H1 (cell line): ENCODE measurements at regions not wholly inside any gene's neighbourhood (a gene's known extent, or its start where the extent isn't known, plus 50 kb on each side); places are given as distances from the start of the nearest gene placed in this dataset.

Source experiments
- CTCF ChIA-PET: fragments of 300-600 bp; sonication (Branson Sonifier 250); formaldehyde crosslinking; loops from one replicate; lab custom pipeline; 2021; ENCODE audit not compliant: partially characterized antibody; lab: Charles Lee
- POLR2A ChIA-PET: fragments of 300-600 bp; sonication (Branson Sonifier 250); formaldehyde crosslinking; loops from one replicate; lab custom pipeline; 2021; ENCODE audit warnings: inconsistent platforms; ENCODE audit not compliant: partially characterized antibody; lab: Charles Lee
- DNase-seq, 2 experiments: peaks; one replicate each; pipeline versions ENCODE4 v3.0.0 to v3.0.0-alpha.2; 2010 to 2022; ENCODE audit warnings: low spot score in 2 of 2, low read depth in 1 of 2, mixed read lengths in 1 of 2
- FAIRE-seq: peaks from 2 replicates; lab custom pipeline; 2011; peaks lifted over from hg19 to GRCh38; lab: Jason Lieb, UNC
- H2AFZ ChIP-seq: 2 replicates; pipeline ENCODE4 v1.8.1; 2012; ENCODE audit warnings: low read length, inconsistent platforms
- H2AK5ac ChIP-seq: 2 replicates; pipeline ENCODE4 v1.6.1; 2013; ENCODE audit warnings: low read depth, low read length
- H2BK120ac ChIP-seq: replicated peaks from 2 replicates; pipeline ENCODE3; 2013; ENCODE audit warnings: low read depth, low read length, inconsistent platforms
- H2BK12ac ChIP-seq: 2 replicates; pipeline ENCODE4 v1.6.1; 2013; ENCODE audit warnings: low read depth, low read length
- H2BK15ac ChIP-seq: 2 replicates; pipeline ENCODE4 v1.6.1; 2013; ENCODE audit warnings: low read length
- H2BK20ac ChIP-seq: 2 replicates; pipeline ENCODE4 v1.6.1; 2013; ENCODE audit warnings: low read length
- H2BK5ac ChIP-seq: 2 replicates; pipeline ENCODE4 v1.6.1; 2013; ENCODE audit warnings: low read depth, low read length
- H3K14ac ChIP-seq: 2 replicates; pipeline ENCODE4 v1.6.1; 2013; ENCODE audit warnings: inconsistent platforms; ENCODE audit not compliant: insufficient read length
- H3K18ac ChIP-seq: 2 replicates; pipeline ENCODE4 v1.6.1; 2013; ENCODE audit warnings: low read length; ENCODE audit errors: extremely low read depth
- H3K23ac ChIP-seq: 2 replicates; pipeline ENCODE4 v1.6.1; 2013; ENCODE audit warnings: inconsistent platforms; ENCODE audit not compliant: insufficient read length
- H3K23me2 ChIP-seq: 2 replicates; pipeline ENCODE4 v1.6.1; 2013; ENCODE audit warnings: low read depth, low read length
- H3K27ac ChIP-seq: 2 replicates; pipeline ENCODE4 v1.6.1; 2011; ENCODE audit warnings: low read depth, low read length, inconsistent platforms
- H3K27me3 ChIP-seq, 4 experiments: replicated peaks in 1 of 4; 1 replicate in 1 of 4; 2 replicates in 3 of 4; pipeline versions ENCODE4 v1.6.1 to v1.8.1; 2011 to 2013; ENCODE audit warnings: low read length in 3 of 4, mild to moderate bottlenecking in 3 of 4, inconsistent platforms in 2 of 4, mixed read lengths in 2 of 4, moderate library complexity in 1 of 4; ENCODE audit not compliant: control insufficient read depth in 3 of 4, insufficient read depth in 3 of 4; ENCODE audit errors: extremely low read depth in 1 of 4
- H3K36me3 ChIP-seq, 4 experiments: 2 replicates each; pipeline versions ENCODE4 v1.6.1 to v1.8.1; 2011 to 2013; ENCODE audit warnings: mild to moderate bottlenecking in 4 of 4, low read length in 3 of 4, moderate library complexity in 2 of 4, control low read depth in 1 of 4, inconsistent platforms in 1 of 4; ENCODE audit not compliant: insufficient read depth in 4 of 4, control insufficient read depth in 2 of 4
- H3K4ac ChIP-seq: replicated peaks from 2 replicates; pipeline ENCODE3; 2013; ENCODE audit warnings: low read length, low read depth, mixed read lengths, inconsistent platforms; ENCODE audit not compliant: insufficient read length
- H3K4me1 ChIP-seq, 4 experiments: replicated peaks in 1 of 4; 1 replicate in 1 of 4; 2 replicates in 3 of 4; pipeline versions ENCODE4 v1.6.1 to v1.8.1; 2011 to 2013; ENCODE audit warnings: low read length in 3 of 4, inconsistent platforms in 2 of 4, mixed read lengths in 1 of 4; ENCODE audit not compliant: insufficient read depth in 4 of 4, control insufficient read depth in 3 of 4
- H3K4me2 ChIP-seq, 2 experiments: 2 replicates each; pipeline versions ENCODE4 v1.6.1 to v1.8.1; 2011 to 2013; ENCODE audit warnings: low read depth in 2 of 2, low read length in 2 of 2, control low read depth in 1 of 2, inconsistent platforms in 1 of 2, mild to moderate bottlenecking in 1 of 2; ENCODE audit not compliant: insufficient read depth in 1 of 2
- H3K4me3 ChIP-seq, 4 experiments: fragments of 200-600, 300-600 bp in 1 of 4; sonication (generic), shearing (Covaris generic), sonication (Bioruptor Twin) in 1 of 4; 2 replicates each; pipeline versions ENCODE4 v1.5.1 to v1.8.1; 2011 to 2016; ENCODE audit warnings: low read length in 4 of 4, low read depth in 3 of 4, control low read depth in 2 of 4, inconsistent platforms in 2 of 4, mild to moderate bottlenecking in 2 of 4, mixed read lengths in 1 of 4, moderate library complexity in 1 of 4; ENCODE audit not compliant: insufficient read depth in 2 of 4; ENCODE audit errors: extremely low read depth in 1 of 4
- H3K56ac ChIP-seq: replicated peaks from 2 replicates; pipeline ENCODE3; 2013; ENCODE audit warnings: low read depth, mild to moderate bottlenecking, mixed read lengths, low read length, inconsistent platforms; ENCODE audit not compliant: insufficient read length
- H3K79me1 ChIP-seq: 2 replicates; pipeline ENCODE4 v1.6.1; 2013; ENCODE audit warnings: low read depth, low read length, control low read depth
- H3K79me2 ChIP-seq, 2 experiments: 2 replicates each; pipeline versions ENCODE4 v1.6.1 to v1.8.1; 2012 to 2013; ENCODE audit warnings: low read length in 2 of 2, mild to moderate bottlenecking in 2 of 2, inconsistent platforms in 1 of 2; ENCODE audit not compliant: insufficient read depth in 2 of 2, control insufficient read depth in 1 of 2
- H3K9ac ChIP-seq, 4 experiments: replicated peaks in 1 of 4; 1 replicate in 1 of 4; 2 replicates in 3 of 4; pipeline versions ENCODE4 v1.6.1 to v1.8.1; 2011 to 2013; ENCODE audit warnings: low read depth in 3 of 4, low read length in 3 of 4, control low read depth in 2 of 4, mild to moderate bottlenecking in 2 of 4, moderate library complexity in 2 of 4, inconsistent platforms in 1 of 4; ENCODE audit errors: extremely low read depth in 1 of 4
- H3K9me3 ChIP-seq, 2 experiments: 2 replicates each; pipeline versions ENCODE4 v1.6.1 to v1.8.1; 2012 to 2013; ENCODE audit warnings: mild to moderate bottlenecking in 2 of 2, moderate library complexity in 2 of 2, control low read depth in 1 of 2, inconsistent platforms in 1 of 2, low read depth in 1 of 2, low read length in 1 of 2, mixed read lengths in 1 of 2; ENCODE audit not compliant: insufficient read depth in 2 of 2
- H4K20me1 ChIP-seq, 2 experiments: replicated peaks in 1 of 2; 2 replicates each; pipeline versions ENCODE3 to v1.8.1; 2011 to 2013; ENCODE audit warnings: inconsistent platforms in 2 of 2, low read length in 2 of 2, mild to moderate bottlenecking in 1 of 2; ENCODE audit not compliant: insufficient read depth in 2 of 2, control insufficient read depth in 1 of 2
- H4K5ac ChIP-seq: 2 replicates; pipeline ENCODE4 v1.6.1; 2013; ENCODE audit warnings: low read length, low read depth, mixed read lengths, inconsistent platforms; ENCODE audit not compliant: insufficient read length
- H4K8ac ChIP-seq: 2 replicates; pipeline ENCODE4 v1.8.0; 2013; ENCODE audit warnings: mild to moderate bottlenecking, moderate library complexity, low read length, inconsistent platforms; ENCODE audit not compliant: insufficient read depth; ENCODE audit errors: extremely low read depth
- H4K91ac ChIP-seq: replicated peaks from 2 replicates; pipeline ENCODE3; 2013; ENCODE audit warnings: low read length, mixed read lengths, inconsistent platforms; ENCODE audit not compliant: insufficient read length
- CBX8 ChIP-seq: fragments of 300-800, 300-1000 bp; sonication (generic); IDR thresholded peaks from 2 replicates; pipeline ENCODE4 v1.7.1; 2016; ENCODE audit warnings: low read depth, low read length, borderline replicate concordance
- HDAC6 ChIP-seq: IDR thresholded peaks from one replicate; pipeline ENCODE4 v1.7.1; 2012; ENCODE audit warnings: low read depth, mild to moderate bottlenecking, inconsistent platforms, low read length, moderate library complexity
- PHF8 ChIP-seq: fragments of 200-600 bp; sonication (generic); conservative IDR thresholded peaks from 2 replicates; pipeline ENCODE4 v1.7.1; 2012; ENCODE audit warnings: low read depth, mild to moderate bottlenecking, inconsistent platforms, low read length, moderate library complexity
- POLR2AphosphoS5 ChIP-seq: IDR thresholded peaks from 2 replicates; pipeline ENCODE4 v1.6.1; 2011; ENCODE audit warnings: low read depth, low read length
- SUZ12 ChIP-seq: fragments of 200-600 bp; sonication (generic); IDR thresholded peaks from 2 replicates; pipeline ENCODE4 v1.6.1; 2012; ENCODE audit warnings: mild to moderate bottlenecking, inconsistent platforms, low read length, moderate library complexity, mixed read lengths
- WGBS, 2 experiments: shearing (Covaris generic) in 1 of 2; methylation state at CpG; one replicate each; pipeline versions ENCODE4 v1.1.6 to v1.1.7; 2013 to 2015; ENCODE audit warnings: low lambda C conversion rate in 2 of 2, mixed read lengths in 2 of 2, inconsistent platforms in 1 of 2, low coverage in 1 of 2, missing lambda C conversion rate in 1 of 2; ENCODE audit not compliant: insufficient replicate concordance in 2 of 2, insufficient coverage in 1 of 2, insufficient read length in 1 of 2; ENCODE audit errors: extremely low coverage in 1 of 2, missing lambda C conversion rate in 1 of 2; 5-methylcytosine and 5-hydroxymethylcytosine counted together
- TF ChIP-seq, protein P1 (sequence below): IDR thresholded peaks from 2 replicates; pipeline ENCODE4 v1.6.1; 2012; ENCODE audit warnings: inconsistent platforms
- TF ChIP-seq, protein P2 (sequence below): IDR thresholded peaks from 2 replicates; pipeline ENCODE4 v1.6.1; 2012; ENCODE audit warnings: low read length, inconsistent platforms
- TF ChIP-seq, protein P3 (sequence below): IDR thresholded peaks from 2 replicates; pipeline ENCODE4 v1.6.1; 2011; ENCODE audit warnings: low read length, improper control_type of control experiment

DNA sequence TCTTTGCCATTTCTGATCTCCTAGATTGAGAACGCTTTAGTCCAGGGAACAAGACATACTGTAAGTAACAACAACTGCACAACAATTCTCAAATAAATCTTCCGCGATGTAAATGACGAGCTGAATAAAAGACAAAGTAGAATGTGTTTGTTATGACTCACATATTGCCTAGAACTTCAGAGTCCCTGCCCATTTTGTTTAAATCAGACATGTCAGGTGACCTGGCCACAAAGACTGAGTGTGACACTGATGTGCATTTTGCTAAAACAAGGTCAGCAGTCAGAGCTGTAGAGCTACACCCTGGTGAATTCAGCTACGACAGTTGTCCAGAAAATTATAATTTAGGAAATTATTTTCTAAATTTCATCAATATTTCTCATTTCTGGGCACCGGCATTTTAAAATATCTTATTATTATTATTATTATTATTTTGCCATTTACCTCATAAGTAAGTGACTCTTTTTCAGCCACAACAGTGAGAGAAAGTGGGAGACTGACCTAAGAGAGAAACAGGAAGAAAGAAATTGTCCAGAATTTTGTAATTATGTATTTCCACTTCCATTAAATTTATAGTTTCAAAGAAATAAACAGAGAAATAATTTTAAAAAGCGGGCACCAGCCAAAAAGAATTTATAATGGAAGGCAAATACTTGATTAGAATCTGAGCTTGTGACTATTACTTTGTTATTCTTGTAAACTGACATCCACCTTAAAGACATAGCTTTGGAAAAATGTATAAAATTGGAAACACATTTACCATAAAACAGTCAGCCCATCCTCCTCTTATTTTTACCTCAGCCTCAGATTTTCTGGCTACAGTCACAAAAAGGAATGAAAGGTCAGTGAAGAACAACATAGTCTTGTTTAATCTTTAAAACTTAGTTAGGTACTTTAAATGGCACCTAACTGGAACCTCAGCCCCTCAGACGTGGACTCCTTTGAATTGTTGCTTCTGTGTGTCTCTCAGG is 157.0 kb upstream of the CITED2 start:
- DNase-seq (no peak), FAIRE-seq (no peak)
- no peaks in the 10 kb centered on the region for H3K79me1 ChIP-seq
- H3K4me2 ChIP-seq, result no peak overlapping the region
- H3K18ac ChIP-seq, result no peak overlapping the region
- H4K20me1 ChIP-seq, result no peaks in the 10 kb centered on the region
- H3K23me2 ChIP-seq, result no peaks in the 10 kb centered on the region
- no peak overlapping the region for H3K14ac ChIP-seq
- no peaks in the 10 kb centered on the region; a peak in 1 of 4 replicates for H3K9me3 ChIP-seq
- H4K91ac ChIP-seq, result no peak overlapping the region
- POLR2A ChIA-PET, result no interaction called here
- H3K27ac ChIP-seq, result no peak overlapping the region
- H3K4me1 ChIP-seq, result no peaks in the 10 kb centered on the region
- no peak overlapping the region for H3K4ac ChIP-seq
- no peak overlapping the region for H2AFZ ChIP-seq
- H3K4me3 ChIP-seq, result no peak overlapping the region
- H3K56ac ChIP-seq, result no peak overlapping the region
- H2BK15ac ChIP-seq, result no peak overlapping the region
- no peaks in the 10 kb centered on the region for H3K79me2 ChIP-seq
- no peak overlapping the region for H2BK12ac ChIP-seq
- WGBS, 2 experiments, result 92% methylated on average over 8 of the region's 8 CpGs; no CpG with 5 or more reads in 1 of the 2 experiments
- no peak overlapping the region for H2AK5ac ChIP-seq
- H4K8ac ChIP-seq, result no peak overlapping the region
- no peak overlapping the region for H2BK20ac ChIP-seq
- no peaks in the 10 kb centered on the region for H3K36me3 ChIP-seq
- H2BK5ac ChIP-seq, result no peak overlapping the region
- no peak overlapping the region for H4K5ac ChIP-seq
- CTCF ChIA-PET, result interaction anchor here (0.6 kb wide), 1 partner anchor 19 kb away, joined by 3 read pairs; no protein-coding TSS in a partner anchor
- no peak overlapping the region for H2BK120ac ChIP-seq
- no peak overlapping the region for H3K23ac ChIP-seq
- no peaks in the 10 kb centered on the region for H3K27me3 ChIP-seq
- H3K9ac ChIP-seq, result no peak overlapping the region
- TF ChIP-seq SUZ12, result no peak
- no peak for TF ChIP-seq CBX8
- no peak for TF ChIP-seq POLR2AphosphoS5
- TF ChIP-seq, protein P1, sequence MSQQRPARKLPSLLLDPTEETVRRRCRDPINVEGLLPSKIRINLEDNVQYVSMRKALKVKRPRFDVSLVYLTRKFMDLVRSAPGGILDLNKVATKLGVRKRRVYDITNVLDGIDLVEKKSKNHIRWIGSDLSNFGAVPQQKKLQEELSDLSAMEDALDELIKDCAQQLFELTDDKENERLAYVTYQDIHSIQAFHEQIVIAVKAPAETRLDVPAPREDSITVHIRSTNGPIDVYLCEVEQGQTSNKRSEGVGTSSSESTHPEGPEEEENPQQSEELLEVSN, result no peak
- TF ChIP-seq, protein P2, sequence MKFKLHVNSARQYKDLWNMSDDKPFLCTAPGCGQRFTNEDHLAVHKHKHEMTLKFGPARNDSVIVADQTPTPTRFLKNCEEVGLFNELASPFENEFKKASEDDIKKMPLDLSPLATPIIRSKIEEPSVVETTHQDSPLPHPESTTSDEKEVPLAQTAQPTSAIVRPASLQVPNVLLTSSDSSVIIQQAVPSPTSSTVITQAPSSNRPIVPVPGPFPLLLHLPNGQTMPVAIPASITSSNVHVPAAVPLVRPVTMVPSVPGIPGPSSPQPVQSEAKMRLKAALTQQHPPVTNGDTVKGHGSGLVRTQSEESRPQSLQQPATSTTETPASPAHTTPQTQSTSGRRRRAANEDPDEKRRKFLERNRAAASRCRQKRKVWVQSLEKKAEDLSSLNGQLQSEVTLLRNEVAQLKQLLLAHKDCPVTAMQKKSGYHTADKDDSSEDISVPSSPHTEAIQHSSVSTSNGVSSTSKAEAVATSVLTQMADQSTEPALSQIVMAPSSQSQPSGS, result no peak
- no peak for TF ChIP-seq HDAC6
- TF ChIP-seq, protein P3, sequence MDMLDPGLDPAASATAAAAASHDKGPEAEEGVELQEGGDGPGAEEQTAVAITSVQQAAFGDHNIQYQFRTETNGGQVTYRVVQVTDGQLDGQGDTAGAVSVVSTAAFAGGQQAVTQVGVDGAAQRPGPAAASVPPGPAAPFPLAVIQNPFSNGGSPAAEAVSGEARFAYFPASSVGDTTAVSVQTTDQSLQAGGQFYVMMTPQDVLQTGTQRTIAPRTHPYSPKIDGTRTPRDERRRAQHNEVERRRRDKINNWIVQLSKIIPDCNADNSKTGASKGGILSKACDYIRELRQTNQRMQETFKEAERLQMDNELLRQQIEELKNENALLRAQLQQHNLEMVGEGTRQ, result no peak
- TF ChIP-seq PHF8, result no peak
